Mesendoderm (in vitro differentiated cells): ENCODE measurements at regions not wholly inside any gene's neighbourhood (a gene's known extent, or its start where the extent isn't known, plus 50 kb on each side); places are given as distances from the start of the nearest gene placed in this dataset.

Experiments
- DNase-seq: peaks from one replicate; pipeline ENCODE4 v3.0.0; 2013
- H2AK5ac ChIP-seq: 2 replicates; pipeline ENCODE4 v1.6.1; 2013; ENCODE audit warnings: low read length, inconsistent platforms
- H2BK120ac ChIP-seq: 2 replicates; pipeline ENCODE4 v1.6.1; 2013; ENCODE audit warnings: low read depth, mild to moderate bottlenecking, low read length, moderate library complexity, mixed read lengths
- H2BK15ac ChIP-seq: replicated peaks from 2 replicates; pipeline ENCODE4 v1.6.1; 2013; ENCODE audit warnings: low read depth, mild to moderate bottlenecking, moderate library complexity
- H2BK5ac ChIP-seq: 2 replicates; pipeline ENCODE4 v1.6.1; 2013; ENCODE audit warnings: low read length, inconsistent platforms
- H3K18ac ChIP-seq: 2 replicates; pipeline ENCODE4 v1.6.1; 2013; ENCODE audit warnings: mild to moderate bottlenecking, low read length, mixed read lengths
- H3K23ac ChIP-seq: one replicate; pipeline ENCODE4 v1.6.1; 2013; ENCODE audit warnings: low read length
- H3K27ac ChIP-seq: 2 replicates; pipeline ENCODE4 v1.5.1; 2013; ENCODE audit warnings: low read depth, mild to moderate bottlenecking, inconsistent platforms, low read length, moderate library complexity
- H3K27me3 ChIP-seq: 2 replicates; pipeline ENCODE4 v1.6.1; 2013; ENCODE audit warnings: low read length, control low read depth, mild to moderate bottlenecking, inconsistent platforms; ENCODE audit not compliant: insufficient read depth, poor library complexity
- H3K36me3 ChIP-seq: 2 replicates; pipeline ENCODE4 v1.6.1; 2013; ENCODE audit warnings: low read length, inconsistent platforms; ENCODE audit not compliant: control insufficient read depth, insufficient read depth
- H3K4ac ChIP-seq: one replicate; pipeline ENCODE4 v1.6.1; 2013; ENCODE audit warnings: low read depth, mild to moderate bottlenecking, low read length, moderate library complexity
- H3K4me1 ChIP-seq: 2 replicates; pipeline ENCODE4 v1.6.1; 2013; ENCODE audit warnings: low read depth, low read length, inconsistent platforms; ENCODE audit not compliant: control insufficient read depth
- H3K4me2 ChIP-seq: 2 replicates; pipeline ENCODE4 v1.6.1; 2013; ENCODE audit warnings: low read length
- H3K4me3 ChIP-seq: 2 replicates; pipeline ENCODE4 v1.5.1; 2013; ENCODE audit warnings: mild to moderate bottlenecking, low read length
- H3K56ac ChIP-seq: one replicate; pipeline ENCODE4 v1.6.1; 2013; ENCODE audit warnings: low read length
- H3K79me1 ChIP-seq: 2 replicates; pipeline ENCODE4 v1.6.1; 2013; ENCODE audit warnings: low read length, inconsistent platforms
- H3K79me2 ChIP-seq: 2 replicates; pipeline ENCODE4 v1.6.1; 2013; ENCODE audit warnings: mild to moderate bottlenecking, low read length; ENCODE audit not compliant: control insufficient read depth, insufficient read depth
- H3K9ac ChIP-seq: 2 replicates; pipeline ENCODE4 v1.6.1; 2013; ENCODE audit warnings: low read length, inconsistent platforms
- H4K5ac ChIP-seq: one replicate; pipeline ENCODE4 v1.6.1; 2013; ENCODE audit warnings: low read length
- H4K8ac ChIP-seq: one replicate; pipeline ENCODE4 v1.6.1; 2013; ENCODE audit warnings: low read depth, mild to moderate bottlenecking, control low read depth, low read length, moderate library complexity
- WGBS: extraction: QIAGEN DNeasy Blood & Tissue Kit; methylation state at CpG from one replicate; pipeline ENCODE4 v1.1.7; 2013; ENCODE audit warnings: low lambda C conversion rate, missing lambda C conversion rate; ENCODE audit not compliant: insufficient coverage; ENCODE audit errors: extremely low coverage; 5-methylcytosine and 5-hydroxymethylcytosine counted together

GRCh38 chr14:101049511-101049910 is 146.0 kb upstream of the RTL1 start:
- Histone ChIP-seq H3K23ac (no peak overlapping the region), H3K79me1 (no peaks in the 10 kb centered on the region), H3K36me3 (no peaks in the 10 kb centered on the region), H2AK5ac (no peak overlapping the region), H3K56ac (no peak overlapping the region), H4K8ac (no peak overlapping the region), H3K27me3 (no peaks in the 10 kb centered on the region), H3K27ac (no peak overlapping the region), H3K4me1 (no peaks in the 10 kb centered on the region), H4K5ac (no peak overlapping the region), H3K4me2 (no peak overlapping the region), H3K9ac (no peak overlapping the region), H3K18ac (no peak overlapping the region), H3K79me2 (no peaks in the 10 kb centered on the region), H2BK5ac (no peak overlapping the region), H2BK120ac (no peak overlapping the region), H3K4me3 (no peak overlapping the region), H3K4ac (no peak overlapping the region), H2BK15ac (no peak overlapping the region)
- no peak for DNase-seq
- WGBS: no CpG with 5 or more reads among the region's 12 CpGs

GRCh38 chr14:101049942-101050341 is 146.4 kb upstream of the RTL1 start:
- Histone ChIP-seq H3K27ac (no peak overlapping the region), H4K5ac (no peak overlapping the region), H3K23ac (no peak overlapping the region), H2AK5ac (no peak overlapping the region), H3K4me3 (no peak overlapping the region), H4K8ac (no peak overlapping the region), H3K79me2 (no peaks in the 10 kb centered on the region), H2BK5ac (no peak overlapping the region), H3K79me1 (no peaks in the 10 kb centered on the region), H3K9ac (no peak overlapping the region), H3K4me1 (no peaks in the 10 kb centered on the region), H3K4ac (no peak overlapping the region), H2BK15ac (no peak overlapping the region), H3K36me3 (no peaks in the 10 kb centered on the region), H3K18ac (no peak overlapping the region), H3K4me2 (no peak overlapping the region), H3K27me3 (no peaks in the 10 kb centered on the region), H2BK120ac (no peak overlapping the region), H3K56ac (no peak overlapping the region)
- DNase-seq: no peak
- no CpG with 5 or more reads among the region's 6 CpGs for WGBS

- Histone ChIP-seq H3K9ac (no peak overlapping the region), H3K79me1 (no peaks in the 10 kb centered on the region), H2BK5ac (no peak overlapping the region), H3K18ac (no peak overlapping the region), H3K23ac (no peak overlapping the region), H3K27ac (no peak overlapping the region), H2AK5ac (no peak overlapping the region), H3K56ac (no peak overlapping the region), H3K36me3 (no peaks in the 10 kb centered on the region), H3K4me3 (no peak overlapping the region), H3K4me2 (no peak overlapping the region), H4K8ac (no peak overlapping the region), H4K5ac (no peak overlapping the region), H3K79me2 (no peaks in the 10 kb centered on the region), H3K4ac (no peak overlapping the region), H3K4me1 (no peaks in the 10 kb centered on the region), H3K27me3 (no peaks in the 10 kb centered on the region), H2BK120ac (no peak overlapping the region), H2BK15ac (no peak overlapping the region)
- no CpG with 5 or more reads among the region's 17 CpGs for WGBS
- DNase-seq: no peak
Observed at GRCh38 chr14:101050901-101051490, 147.5 kb upstream of the RTL1 start.

- no peak overlapping the region for H2BK15ac ChIP-seq
- no peak overlapping the region for H3K27ac ChIP-seq
- H2BK5ac ChIP-seq: no peak overlapping the region
- no peak overlapping the region for H3K56ac ChIP-seq
- no peak overlapping the region for H3K9ac ChIP-seq
- H3K79me1 ChIP-seq: no peaks in the 10 kb centered on the region
- DNase-seq: no peak
- no peak overlapping the region for H4K8ac ChIP-seq
- H3K4me2 ChIP-seq: no peak overlapping the region
- no peaks in the 10 kb centered on the region for H3K79me2 ChIP-seq
- no peaks in the 10 kb centered on the region for H3K27me3 ChIP-seq
- H3K18ac ChIP-seq: no peak overlapping the region
- H2AK5ac ChIP-seq: no peak overlapping the region
- no peak overlapping the region for H3K4me3 ChIP-seq
- no peak overlapping the region for H4K5ac ChIP-seq
- H2BK120ac ChIP-seq: no peak overlapping the region
- no peaks in the 10 kb centered on the region for H3K4me1 ChIP-seq
- no peaks in the 10 kb centered on the region for H3K36me3 ChIP-seq
- WGBS: no CpG with 5 or more reads among the region's 7 CpGs
- H3K23ac ChIP-seq: no peak overlapping the region
- H3K4ac ChIP-seq: no peak overlapping the region
Observed at GRCh38 chr14:101054671-101055070, 151.1 kb upstream of the RTL1 start.

GRCh38 chr14:101055106-101055662 is 151.7 kb upstream of the RTL1 start:
- no peak overlapping the region for H2BK120ac ChIP-seq
- H3K4me3 ChIP-seq: no peak overlapping the region
- H3K23ac ChIP-seq: no peak overlapping the region
- no peak overlapping the region for H2AK5ac ChIP-seq
- no peak overlapping the region for H3K56ac ChIP-seq
- DNase-seq: no peak
- no peak overlapping the region for H2BK5ac ChIP-seq
- H3K18ac ChIP-seq: no peak overlapping the region
- H3K79me1 ChIP-seq: no peaks in the 10 kb centered on the region
- no peak overlapping the region for H3K27ac ChIP-seq
- no peak overlapping the region for H3K4ac ChIP-seq
- WGBS: no CpG with 5 or more reads among the region's 15 CpGs
- H4K5ac ChIP-seq: no peak overlapping the region
- no peak overlapping the region for H2BK15ac ChIP-seq
- no peaks in the 10 kb centered on the region for H3K36me3 ChIP-seq
- H4K8ac ChIP-seq: no peak overlapping the region
- no peaks in the 10 kb centered on the region for H3K27me3 ChIP-seq
- no peak overlapping the region for H3K9ac ChIP-seq
- H3K79me2 ChIP-seq: no peaks in the 10 kb centered on the region
- no peak overlapping the region for H3K4me2 ChIP-seq
- H3K4me1 ChIP-seq: no peaks in the 10 kb centered on the region

- Histone ChIP-seq H3K27ac (no peak overlapping the region), H3K9ac (no peak overlapping the region), H3K18ac (no peak overlapping the region), H3K79me2 (no peaks in the 10 kb centered on the region), H3K4me1 (no peaks in the 10 kb centered on the region), H2BK5ac (no peak overlapping the region), H3K4me2 (no peak overlapping the region), H4K8ac (no peak overlapping the region), H4K5ac (no peak overlapping the region), H2BK120ac (no peak overlapping the region), H3K27me3 (no peaks in the 10 kb centered on the region), H3K4ac (no peak overlapping the region), H2AK5ac (no peak overlapping the region), H3K23ac (no peak overlapping the region), H3K79me1 (no peaks in the 10 kb centered on the region), H2BK15ac (no peak overlapping the region), H3K36me3 (no peaks in the 10 kb centered on the region), H3K56ac (no peak overlapping the region), H3K4me3 (no peak overlapping the region)
- no CpG with 5 or more reads among the region's 12 CpGs for WGBS
- DNase-seq: no peak
Observed at GRCh38 chr14:101055776-101056374, 152.4 kb upstream of the RTL1 start.
